Psoas muscle (tissue), 7 donors: ENCODE measurements at regions not wholly inside any gene's neighbourhood (a gene's known extent, or its start where the extent isn't known, plus 50 kb on each side); places are given as distances from the start of the nearest gene placed in this dataset.

Source experiments
- ATAC-seq, 4 donors: fragments of 200-7000 bp; cut with Tn5 transposase; one replicate each; pipeline ENCODE4 v1.9.1; 2020; ENCODE audit warnings: moderate library complexity in 3 of 4, mild to moderate bottlenecking in 2 of 4
- DNase-seq, 2 donors: peaks; one replicate each; pipeline ENCODE4 v3.0.0-alpha.2; 2020
- H3K27ac ChIP-seq: fragments of 200-600 bp; one replicate; pipeline ENCODE4 v1.8.0; 2022
- H3K27me3 ChIP-seq, 3 donors: fragments of 200-600 bp in 1 of 3; one replicate each; pipeline versions ENCODE4 v1.6.1 to v1.8.0; 2013 to 2022; ENCODE audit warnings: low read length in 2 of 3, mild to moderate bottlenecking in 2 of 3, moderate library complexity in 1 of 3; ENCODE audit not compliant: insufficient read depth in 3 of 3
- H3K36me3 ChIP-seq, 2 donors: fragments of 200-600 bp in 1 of 2; one replicate each; pipeline versions ENCODE4 v1.6.1 to v1.8.0; 2013 to 2022; ENCODE audit warnings: low read depth in 1 of 2, mild to moderate bottlenecking in 1 of 2, moderate library complexity in 1 of 2; ENCODE audit not compliant: insufficient read depth in 1 of 2
- H3K4me1 ChIP-seq: fragments of 200-600 bp; one replicate; pipeline ENCODE4 v1.8.0; 2022
- H3K4me3 ChIP-seq: fragments of 200-600 bp; one replicate; pipeline ENCODE4 v1.8.0; 2022; ENCODE audit warnings: mild to moderate bottlenecking
- H3K9me3 ChIP-seq: fragments of 200-600 bp; one replicate; pipeline ENCODE4 v1.8.0; 2022
- CTCF ChIP-seq: fragments of 200-600 bp; IDR thresholded peaks from one replicate; pipeline ENCODE4 v1.8.0; 2022; ENCODE audit warnings: antibody characterized with exemption
- whole genome bisulfite sequencing, 3 donors: extraction: QIAGEN DNeasy Blood & Tissue Kit; methylation state at CpG; one replicate each; pipeline versions ENCODE4 v1.1.6 to v1.1.7; 2013; 5-methylcytosine and 5-hydroxymethylcytosine counted together
- intact Hi-C, 2 donors: fragments of 100-400 bp; cut with DNase I; formaldehyde crosslinking; loops; one replicate each; pipeline versions ENCODE4 v1.11.0 to v1.14.2; 2022
- donor health status: healthy with polysubstance abuse.
- donor health status: DM: no; HTN: no; CAD: no; lungs with moderate emphysema.
- donor health status: Bipolar disorder and iron deficiency.
- donor health status: healthy.
- donor health status: DM: yes; HTN: yes; CAD: no.
- donor health status: DM: no; HTN: no; CAD: no.
- donor health status: DM: yes; HTN: yes; CAD: no.

GRCh38 chr6:139855671-139856311 lies 481.3 kb upstream of the CITED2 start:
- Histone ChIP-seq H3K4me3 (no peak overlapping the region), H3K27me3 (no peaks in the 10 kb centered on the region), H3K36me3 (no peaks in the 10 kb centered on the region), H3K9me3 (no peaks in the 10 kb centered on the region), H3K27ac (no peak overlapping the region), H3K4me1 (no peaks in the 10 kb centered on the region)
- 30 to 39% (median 35%) methylated on average over 3 of the region's 3 CpGs for WGBS, 3 donors
- ATAC-seq, result no peak
- TF ChIP-seq CTCF, result no peak
- intact Hi-C loops, result no loop called here
- DNase-seq, result no peak

GRCh38 chr6:139853302-139853992 lies 479.0 kb upstream of the CITED2 start:
- no peak for ATAC-seq
- H3K9me3 ChIP-seq, result peaks cover 5% of the 10 kb centered on the region
- H3K27me3 ChIP-seq, result no peaks in the 10 kb centered on the region
- no peak for TF ChIP-seq CTCF
- no peaks in the 10 kb centered on the region for H3K4me1 ChIP-seq
- 31 to 51% (median 43%) methylated on average over 3 of the region's 3 CpGs for WGBS, 3 donors
- intact Hi-C loops, result no loop called here
- no peak for DNase-seq
- H3K4me3 ChIP-seq, result no peak overlapping the region
- no peak overlapping the region for H3K27ac ChIP-seq
- H3K36me3 ChIP-seq, result no peaks in the 10 kb centered on the region

DNA sequence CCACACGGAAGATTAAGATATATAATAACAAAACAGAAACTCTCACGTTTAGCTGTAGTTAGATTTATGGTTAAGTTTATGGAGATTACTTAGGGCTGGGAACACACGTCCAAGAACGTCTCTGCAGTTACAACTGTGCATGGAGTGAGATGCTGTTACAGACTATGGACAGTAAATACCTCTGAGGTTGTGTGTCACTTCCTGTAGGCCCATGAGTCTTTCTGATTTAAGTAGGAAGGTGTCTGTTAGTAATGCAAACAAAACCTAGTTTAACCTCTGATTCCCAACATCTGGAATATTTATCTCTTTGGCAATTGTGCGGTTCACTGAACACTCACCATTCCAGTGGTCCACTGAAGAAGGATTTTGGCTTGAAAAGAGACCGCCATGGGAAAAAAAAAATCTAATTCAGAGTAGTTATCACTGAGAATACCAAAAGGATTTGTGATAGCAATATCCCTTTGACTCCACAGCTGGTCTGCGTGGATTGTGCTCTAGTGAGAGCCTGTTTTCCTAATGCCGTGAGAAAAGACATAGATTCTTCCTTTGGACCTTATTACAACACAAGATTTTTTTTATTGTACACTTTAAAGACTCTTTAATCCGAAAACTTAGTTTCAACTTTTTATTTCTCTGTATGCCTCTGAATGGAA lies 478.2 kb upstream of the CITED2 start:
- 53 to 65% (median 55%) methylated on average over 9 of the region's 9 CpGs for WGBS, 3 donors
- intact Hi-C loops, result no loop called here
- ATAC-seq (no peak), DNase-seq (no peak)
- Histone ChIP-seq H3K36me3 (no peaks in the 10 kb centered on the region), H3K4me3 (no peak overlapping the region), H3K27ac (no peak overlapping the region), H3K27me3 (no peaks in the 10 kb centered on the region), H3K9me3 (peaks cover 5% of the 10 kb centered on the region), H3K4me1 (peaks cover under 1% of the 10 kb centered on the region)
- TF ChIP-seq CTCF, result no peak

DNA sequence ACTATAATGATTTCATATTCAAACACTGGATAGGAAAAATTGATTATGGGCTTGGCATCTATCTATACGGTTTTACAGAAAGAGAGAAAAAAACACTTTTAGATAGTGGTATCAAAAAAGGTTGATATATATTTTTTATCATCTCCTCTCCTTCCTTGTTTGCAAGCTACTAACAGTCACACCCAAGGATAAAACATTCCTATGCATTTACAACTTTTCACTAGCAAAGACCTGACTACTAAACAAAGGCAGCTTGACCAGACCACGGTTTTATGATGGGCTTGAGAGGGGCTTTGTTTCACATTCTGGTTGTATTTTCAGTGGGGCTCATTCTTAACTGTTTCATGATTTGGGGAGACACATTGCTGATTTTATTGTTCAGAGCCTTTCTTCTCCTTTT lies 477.6 kb upstream of the CITED2 start:
- no peak overlapping the region for H3K27ac ChIP-seq

More for the DNA sequence above, 477.6 kb upstream of the CITED2 start:
- 53 to 59% (median 57%) methylated on average over 2 of the region's 2 CpGs for WGBS, 3 donors
- intact Hi-C loops, result no loop called here
- Histone ChIP-seq H3K36me3 (no peaks in the 10 kb centered on the region), H3K27me3 (no peaks in the 10 kb centered on the region), H3K4me3 (no peak overlapping the region), H3K9me3 (peaks cover 5% of the 10 kb centered on the region), H3K4me1 (peaks cover 6% of the 10 kb centered on the region)
- DNase-seq, result no peak
- no peak for ATAC-seq
- no peak for TF ChIP-seq CTCF
